IMR-90 (cell line): ENCODE measurements at regions not wholly inside any gene's neighbourhood (a gene's known extent, or its start where the extent isn't known, plus 50 kb on each side); places are given as distances from the start of the nearest gene placed in this dataset.

Experiments
- ATAC-seq: fragments of 200-7000 bp; cut with Tn5 transposase; 2 replicates; pipeline ENCODE4 v1.9.1; 2020; ENCODE audit warnings: low read depth, mild to moderate bottlenecking, moderate library complexity
- BruUV-seq: library from RNA; stranded (reverse); fragments of 400-500 nt; replicated peaks from 2 replicates; lab custom pipeline; 2021; lab: Mats Ljungman, UMichigan
- CTCF ChIA-PET: fragments of 300-600 bp; formaldehyde crosslinking; extraction: SDS; loops from one replicate; lab custom pipeline; 2021; ENCODE audit warnings: antibody characterized with exemption; lab: Yijun Ruan, JAX
- POLR2A ChIA-PET: fragments of 300-600 bp; sonication (Branson Sonifier 250); formaldehyde crosslinking; loops from one replicate; lab custom pipeline; 2022; ENCODE audit warnings: antibody characterized with exemption; ENCODE audit not compliant: unreplicated experiment; lab: Charles Lee
- DNase-seq: peaks from one replicate; pipeline ENCODE4 v3.0.0; 2013
- H2AFZ ChIP-seq: replicated peaks from 2 replicates; pipeline ENCODE3; 2013; ENCODE audit warnings: low read length, mild to moderate bottlenecking; ENCODE audit not compliant: poor library complexity
- H2AK5ac ChIP-seq: 2 replicates; pipeline ENCODE4 v1.6.1; 2013; ENCODE audit warnings: low read depth, low read length, inconsistent platforms
- H2AK9ac ChIP-seq: replicated peaks from 2 replicates; pipeline ENCODE3; 2013; ENCODE audit warnings: mild to moderate bottlenecking, low read depth, low read length, moderate library complexity; ENCODE audit not compliant: poor library complexity
- H2BK120ac ChIP-seq: 2 replicates; pipeline ENCODE4 v1.6.1; 2013; ENCODE audit warnings: low read depth, low read length, inconsistent platforms
- H2BK15ac ChIP-seq: 3 replicates; pipeline ENCODE4 v1.6.1; 2013; ENCODE audit warnings: low read depth, low read length, inconsistent platforms
- H2BK20ac ChIP-seq: 2 replicates; pipeline ENCODE4 v1.6.1; 2013; ENCODE audit warnings: low read depth, mild to moderate bottlenecking, inconsistent platforms, low read length, moderate library complexity
- H2BK5ac ChIP-seq: 2 replicates; pipeline ENCODE4 v1.6.1; 2013; ENCODE audit warnings: mild to moderate bottlenecking, low read depth, low read length, inconsistent platforms; ENCODE audit not compliant: poor library complexity, severe bottlenecking
- H3K14ac ChIP-seq: replicated peaks from 2 replicates; pipeline ENCODE4 v1.6.1; 2013; ENCODE audit warnings: low read depth, low read length, inconsistent platforms
- H3K18ac ChIP-seq: 2 replicates; pipeline ENCODE4 v1.6.1; 2013; ENCODE audit warnings: low read depth, low read length, control low read depth
- H3K23ac ChIP-seq: 2 replicates; pipeline ENCODE4 v1.6.1; 2013; ENCODE audit warnings: low read depth, low read length, inconsistent platforms
- H3K27ac ChIP-seq: 2 replicates; pipeline ENCODE4 v1.5.1; 2013; ENCODE audit warnings: mild to moderate bottlenecking, control low read depth, low read length; ENCODE audit not compliant: insufficient read depth
- H3K27me3 ChIP-seq: 2 replicates; pipeline ENCODE4 v1.6.1; 2013; ENCODE audit warnings: low read length; ENCODE audit not compliant: control insufficient read depth, insufficient read depth
- H3K36me3 ChIP-seq: 2 replicates; pipeline ENCODE4 v1.6.1; 2013; ENCODE audit warnings: low read length, mixed read lengths; ENCODE audit not compliant: control insufficient read depth, insufficient read depth
- H3K4ac ChIP-seq: 2 replicates; pipeline ENCODE4 v1.6.1; 2013; ENCODE audit warnings: low read depth, low read length, inconsistent platforms
- H3K4me1 ChIP-seq: 2 replicates; pipeline ENCODE4 v1.6.1; 2013; ENCODE audit warnings: low read length, mixed read lengths; ENCODE audit not compliant: control insufficient read depth, insufficient read depth
- H3K4me2 ChIP-seq: 2 replicates; pipeline ENCODE4 v1.6.1; 2013; ENCODE audit warnings: low read depth, mild to moderate bottlenecking, control low read depth, low read length, moderate library complexity
- H3K4me3 ChIP-seq: 2 replicates; pipeline ENCODE4 v1.5.1; 2013; ENCODE audit warnings: low read depth, mild to moderate bottlenecking, control low read depth, low read length, moderate library complexity; ENCODE audit not compliant: insufficient read depth
- H3K56ac ChIP-seq: 2 replicates; pipeline ENCODE4 v1.6.1; 2013; ENCODE audit warnings: low read length, inconsistent platforms; ENCODE audit not compliant: insufficient read depth; ENCODE audit errors: extremely low read depth
- H3K79me1 ChIP-seq, 2 experiments: 2 replicates each; pipeline ENCODE4 v1.6.1; 2013; ENCODE audit warnings: low read length in 2 of 2, inconsistent platforms in 1 of 2, low read depth in 1 of 2
- H3K9ac ChIP-seq: 2 replicates; pipeline ENCODE4 v1.6.1; 2013; ENCODE audit warnings: low read depth, low read length, control low read depth
- H3K9me1 ChIP-seq: 2 replicates; pipeline ENCODE4 v1.6.1; 2013; ENCODE audit warnings: low read length, inconsistent platforms; ENCODE audit not compliant: insufficient read depth
- H3K9me3 ChIP-seq: 2 replicates; pipeline ENCODE4 v1.6.1; 2013; ENCODE audit warnings: low read length; ENCODE audit not compliant: control insufficient read depth, insufficient read depth
- H4K20me1 ChIP-seq: 2 replicates; pipeline ENCODE4 v1.6.1; 2013; ENCODE audit warnings: low read length, inconsistent platforms; ENCODE audit not compliant: insufficient read depth
- H4K5ac ChIP-seq: 2 replicates; pipeline ENCODE4 v1.6.1; 2013; ENCODE audit warnings: mild to moderate bottlenecking, low read depth, low read length, control low read depth
- H4K8ac ChIP-seq, 2 experiments: 2 replicates each; pipeline ENCODE4 v1.6.1; 2013; ENCODE audit warnings: low read depth in 2 of 2, low read length in 2 of 2, control low read depth in 1 of 2, inconsistent platforms in 1 of 2
- H4K91ac ChIP-seq: 2 replicates; pipeline ENCODE4 v1.6.1; 2013; ENCODE audit warnings: low read depth, low read length, inconsistent platforms; ENCODE audit not compliant: insufficient read depth
- CEBPB ChIP-seq: IDR thresholded peaks from 2 replicates; pipeline ENCODE4 v1.6.1; 2012; ENCODE audit warnings: low read depth, low read length, improper control_type of control experiment
- FOS ChIP-seq: fragments of 150-350 bp; IDR thresholded peaks from 2 replicates; pipeline ENCODE4 v1.6.1; 2016; ENCODE audit warnings: low read depth, low read length
- MXI1 ChIP-seq: IDR thresholded peaks from 2 replicates; pipeline ENCODE4 v1.6.1; 2012; ENCODE audit warnings: low read depth, mild to moderate bottlenecking, low read length, moderate library complexity, borderline replicate concordance
- RCOR1 ChIP-seq: IDR thresholded peaks from 2 replicates; pipeline ENCODE4 v1.6.1; 2012; ENCODE audit warnings: mild to moderate bottlenecking, low read length, improper control_type of control experiment; ENCODE audit not compliant: insufficient replicate concordance
- WGBS, 2 experiments: methylation state at CpG; one replicate each; pipeline versions ENCODE4 v1.1.5 to v1.1.7; 2013; ENCODE audit warnings: missing lambda C conversion rate in 2 of 2; ENCODE audit not compliant: insufficient read length in 1 of 2; ENCODE audit errors: extremely low coverage in 2 of 2; 5-methylcytosine and 5-hydroxymethylcytosine counted together
- dilution Hi-C: fragments of 300-500 bp; cut with HindIII; formaldehyde crosslinking; loops from one replicate; pipeline ENCODE4 v1.14.3; 2018; ENCODE audit warnings: low sequenced_read_pairs; ENCODE audit not compliant: unreplicated experiment
- in situ Hi-C: fragments of 300-500 bp; cut with MboI; formaldehyde crosslinking; loops from 3 replicates; pipeline ENCODE4 v1.14.3; 2019; ENCODE audit warnings: low sequenced_read_pairs, inconsistent platforms, mixed read lengths
- intact Hi-C: fragments of 100-400 bp; cut with micrococcal nuclease; formaldehyde crosslinking; loops from 2 replicates; pipeline ENCODE4 v1.10.0; 2022
- TF ChIP-seq, protein P1 (sequence below): fragments of 150-350 bp; IDR thresholded peaks from 2 replicates; pipeline ENCODE4 v1.6.1; 2016; ENCODE audit warnings: low read depth, mild to moderate bottlenecking, low read length, moderate library complexity, borderline replicate concordance

DNA sequence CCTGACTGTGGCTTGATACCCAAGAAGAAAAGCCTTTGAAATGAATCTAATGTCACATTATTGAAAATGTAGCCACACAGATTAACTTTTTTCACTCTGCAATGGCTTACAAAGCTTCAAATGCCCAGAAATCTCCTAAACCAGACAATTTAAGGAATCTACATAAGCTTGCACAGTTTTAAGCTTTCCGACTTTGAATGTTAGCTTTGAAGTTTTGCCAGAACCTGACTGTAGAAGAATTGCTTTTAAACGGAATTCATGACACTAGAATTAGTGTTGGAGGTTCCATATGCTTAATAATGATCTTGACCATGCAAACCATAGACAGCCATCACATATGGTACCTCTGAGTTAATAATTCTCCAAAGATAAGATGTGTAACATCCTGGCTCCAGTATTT lies 798.5 kb upstream of the EPHA7 start:
- no peaks in the 10 kb centered on the region for H3K4me1 ChIP-seq
- no peak for TF ChIP-seq RCOR1
- no peak for TF ChIP-seq FOS
- TF ChIP-seq MXI1 = no peak
- TF ChIP-seq CEBPB = no peak
- TF ChIP-seq, protein P1, sequence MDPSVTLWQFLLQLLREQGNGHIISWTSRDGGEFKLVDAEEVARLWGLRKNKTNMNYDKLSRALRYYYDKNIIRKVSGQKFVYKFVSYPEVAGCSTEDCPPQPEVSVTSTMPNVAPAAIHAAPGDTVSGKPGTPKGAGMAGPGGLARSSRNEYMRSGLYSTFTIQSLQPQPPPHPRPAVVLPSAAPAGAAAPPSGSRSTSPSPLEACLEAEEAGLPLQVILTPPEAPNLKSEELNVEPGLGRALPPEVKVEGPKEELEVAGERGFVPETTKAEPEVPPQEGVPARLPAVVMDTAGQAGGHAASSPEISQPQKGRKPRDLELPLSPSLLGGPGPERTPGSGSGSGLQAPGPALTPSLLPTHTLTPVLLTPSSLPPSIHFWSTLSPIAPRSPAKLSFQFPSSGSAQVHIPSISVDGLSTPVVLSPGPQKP = no peak
- H3K4me2 ChIP-seq = no peak overlapping the region
- no peak for ATAC-seq
- no peak overlapping the region for H3K4me3 ChIP-seq
- no peak overlapping the region for H3K14ac ChIP-seq
- H2BK20ac ChIP-seq = no peak overlapping the region
- H3K9me3 ChIP-seq = peaks cover 4% of the 10 kb centered on the region
- H3K36me3 ChIP-seq = no peaks in the 10 kb centered on the region
- ChIA-PET CTCF (no interaction called here), POLR2A (no interaction called here)
- no peak overlapping the region for H3K56ac ChIP-seq
- no peak overlapping the region for H3K4ac ChIP-seq
- H2BK5ac ChIP-seq = no peak overlapping the region
- H4K8ac ChIP-seq = no peak overlapping the region
- WGBS, 2 experiments = no CpG with 5 or more reads among the region's 2 CpGs
- H3K18ac ChIP-seq = no peak overlapping the region
- H4K91ac ChIP-seq = no peak overlapping the region
- no peak overlapping the region for H3K9ac ChIP-seq
- no peak overlapping the region for H2AK5ac ChIP-seq
- H2AFZ ChIP-seq = no peak overlapping the region
- no peak overlapping the region for H3K27ac ChIP-seq
- DNase-seq = no peak
- no peaks in the 10 kb centered on the region for H4K20me1 ChIP-seq
- dilution Hi-C loops = no loop called here
- H2BK120ac ChIP-seq = no peak overlapping the region
- no peak overlapping the region for H4K5ac ChIP-seq
- H3K79me1 ChIP-seq = no peaks in the 10 kb centered on the region
- BruUV-seq = no TSS peak
- no peaks in the 10 kb centered on the region for H3K27me3 ChIP-seq
- intact Hi-C loops = no loop called here
- no peak overlapping the region for H2AK9ac ChIP-seq
- no peak overlapping the region for H2BK15ac ChIP-seq
- H3K23ac ChIP-seq = no peak overlapping the region
- no peaks in the 10 kb centered on the region for H3K9me1 ChIP-seq
- in situ Hi-C loops = no loop called here
